Neural progenitor cell (in vitro differentiated cells): ENCODE measurements at regions not wholly inside any gene's neighbourhood (a gene's known extent, or its start where the extent isn't known, plus 50 kb on each side); places are given as distances from the start of the nearest gene placed in this dataset.

Experiments used
- DNase-seq: peaks from one replicate; pipeline ENCODE4 v3.0.0-alpha.2; 2016; ENCODE audit warnings: low spot score
- H2AFZ ChIP-seq: fragments of 200-600 bp; sonication (generic); replicated peaks from 2 replicates; pipeline ENCODE4 v1.6.1; 2016; ENCODE audit warnings: antibody characterized with exemption
- H3F3A ChIP-seq: fragments of 200-600 bp; sonication (generic); 2 replicates; pipeline ENCODE4 v1.6.1; 2016; ENCODE audit warnings: antibody characterized with exemption, low read depth
- H3K27ac ChIP-seq: fragments of 200-600 bp; sonication (generic); 2 replicates; pipeline ENCODE4 v1.5.1; 2016; ENCODE audit warnings: mild to moderate bottlenecking
- H3K27me3 ChIP-seq: fragments of 200-600 bp; sonication (generic); 2 replicates; pipeline ENCODE4 v1.6.1; 2016; ENCODE audit warnings: mild to moderate bottlenecking, moderate library complexity
- H3K36me3 ChIP-seq: fragments of 200-600 bp; sonication (generic); 2 replicates; pipeline ENCODE4 v1.5.1; 2016
- H3K4me1 ChIP-seq: fragments of 200-600 bp; sonication (generic); 2 replicates; pipeline ENCODE4 v1.6.1; 2016; ENCODE audit warnings: mixed run types
- H3K4me2 ChIP-seq: fragments of 200-600 bp; sonication (generic); 2 replicates; pipeline ENCODE4 v1.6.1; 2016
- H3K4me3 ChIP-seq: fragments of 200-600 bp; sonication (generic); 2 replicates; pipeline ENCODE4 v1.5.1; 2016
- H3K79me2 ChIP-seq: fragments of 200-600 bp; sonication (generic); 2 replicates; pipeline ENCODE4 v1.6.1; 2016; ENCODE audit warnings: low read depth
- H3K9ac ChIP-seq: fragments of 200-600 bp; sonication (generic); 2 replicates; pipeline ENCODE4 v1.6.1; 2016
- H3K9me3 ChIP-seq: fragments of 200-600 bp; sonication (generic); 2 replicates; pipeline ENCODE4 v1.5.1; 2016; ENCODE audit warnings: low read depth
- H4K20me1 ChIP-seq: fragments of 200-600 bp; sonication (generic); 2 replicates; pipeline ENCODE4 v1.6.1; 2016; ENCODE audit warnings: low read depth
- H3K27ac Mint-ChIP-seq: 3 replicates; pipeline ENCODE4 v1.8.0; 2021; ENCODE audit warnings: mixed read lengths
- H3K27me3 Mint-ChIP-seq: 2 replicates; pipeline ENCODE4 v1.8.0; 2022; ENCODE audit warnings: low read depth, mild to moderate bottlenecking, inconsistent platforms, moderate library complexity, mixed read lengths; ENCODE audit not compliant: insufficient read depth
- H3K36me3 Mint-ChIP-seq: 3 replicates; pipeline ENCODE4 v1.8.0; 2021; ENCODE audit warnings: mixed read lengths
- H3K4me1 Mint-ChIP-seq: 3 replicates; pipeline ENCODE4 v1.8.0; 2021; ENCODE audit warnings: mixed read lengths
- H3K4me3 Mint-ChIP-seq: 3 replicates; pipeline ENCODE4 v1.8.0; 2021; ENCODE audit warnings: mild to moderate bottlenecking, moderate library complexity, mixed read lengths
- H3K9me3 Mint-ChIP-seq: 3 replicates; pipeline ENCODE4 v1.8.0; 2020; ENCODE audit warnings: mixed read lengths
- EZH2 ChIP-seq: fragments of 200-600 bp; sonication (generic); IDR thresholded peaks from 2 replicates; pipeline ENCODE4 v1.6.1; 2017; ENCODE audit warnings: antibody characterized with exemption, mild to moderate bottlenecking, moderate library complexity
- EZH2phosphoT487 ChIP-seq: fragments of 200-600 bp; sonication (generic); IDR thresholded peaks from 2 replicates; pipeline ENCODE4 v1.6.1; 2017; ENCODE audit warnings: antibody characterized with exemption
- TF ChIP-seq, protein P1 (sequence below): fragments of 200-600 bp; sonication (generic); IDR thresholded peaks from 2 replicates; pipeline ENCODE4 v1.5.1; 2017; ENCODE audit warnings: antibody characterized with exemption, mild to moderate bottlenecking

DNA sequence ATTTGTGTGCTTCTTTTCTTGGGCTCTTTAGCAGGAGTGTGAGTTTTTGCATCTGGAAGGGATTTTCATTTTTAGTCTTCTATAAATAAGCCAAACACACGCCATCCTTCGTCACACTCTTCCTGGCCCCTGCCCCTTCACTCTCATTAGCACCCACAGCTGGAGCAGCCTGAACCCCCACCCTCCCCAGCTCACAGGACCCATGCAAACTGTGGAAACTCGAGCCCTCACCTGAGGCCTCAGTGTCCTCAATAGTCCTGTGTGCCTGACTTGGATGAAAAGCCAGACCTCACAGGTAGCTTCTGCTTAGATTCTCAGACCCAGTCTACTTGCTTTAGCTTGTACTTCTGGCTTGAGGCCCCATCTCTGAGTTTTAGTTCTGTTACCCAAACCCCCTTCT, 167.9 kb downstream of the MTHFS start:
- Histone ChIP-seq H3K4me1 (no peaks in the 10 kb centered on the region), H3F3A (no peaks in the 10 kb centered on the region), H3K79me2 (no peaks in the 10 kb centered on the region), H4K20me1 (no peaks in the 10 kb centered on the region), H3K9me3 (no peaks in the 10 kb centered on the region), H3K4me3 (no peak overlapping the region), H3K27me3 (no peaks in the 10 kb centered on the region), H3K27ac (no peak overlapping the region), H3K4me2 (no peak overlapping the region), H2AFZ (no peak overlapping the region), H3K9ac (no peak overlapping the region), H3K36me3 (no peaks in the 10 kb centered on the region)
- Mint-ChIP-seq H3K4me1 (no peaks in the 10 kb centered on the region), H3K36me3 (no peaks in the 10 kb centered on the region), H3K27me3 (peaks cover 3% of the 10 kb centered on the region), H3K27ac (no peak overlapping the region), H3K4me3 (no peak overlapping the region), H3K9me3 (peaks cover 3% of the 10 kb centered on the region)
- no peak for TF ChIP-seq EZH2
- TF ChIP-seq EZH2phosphoT487, result no peak
- TF ChIP-seq, protein P1, sequence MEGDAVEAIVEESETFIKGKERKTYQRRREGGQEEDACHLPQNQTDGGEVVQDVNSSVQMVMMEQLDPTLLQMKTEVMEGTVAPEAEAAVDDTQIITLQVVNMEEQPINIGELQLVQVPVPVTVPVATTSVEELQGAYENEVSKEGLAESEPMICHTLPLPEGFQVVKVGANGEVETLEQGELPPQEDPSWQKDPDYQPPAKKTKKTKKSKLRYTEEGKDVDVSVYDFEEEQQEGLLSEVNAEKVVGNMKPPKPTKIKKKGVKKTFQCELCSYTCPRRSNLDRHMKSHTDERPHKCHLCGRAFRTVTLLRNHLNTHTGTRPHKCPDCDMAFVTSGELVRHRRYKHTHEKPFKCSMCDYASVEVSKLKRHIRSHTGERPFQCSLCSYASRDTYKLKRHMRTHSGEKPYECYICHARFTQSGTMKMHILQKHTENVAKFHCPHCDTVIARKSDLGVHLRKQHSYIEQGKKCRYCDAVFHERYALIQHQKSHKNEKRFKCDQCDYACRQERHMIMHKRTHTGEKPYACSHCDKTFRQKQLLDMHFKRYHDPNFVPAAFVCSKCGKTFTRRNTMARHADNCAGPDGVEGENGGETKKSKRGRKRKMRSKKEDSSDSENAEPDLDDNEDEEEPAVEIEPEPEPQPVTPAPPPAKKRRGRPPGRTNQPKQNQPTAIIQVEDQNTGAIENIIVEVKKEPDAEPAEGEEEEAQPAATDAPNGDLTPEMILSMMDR, result no peak
- no peak for DNase-seq

DNA sequence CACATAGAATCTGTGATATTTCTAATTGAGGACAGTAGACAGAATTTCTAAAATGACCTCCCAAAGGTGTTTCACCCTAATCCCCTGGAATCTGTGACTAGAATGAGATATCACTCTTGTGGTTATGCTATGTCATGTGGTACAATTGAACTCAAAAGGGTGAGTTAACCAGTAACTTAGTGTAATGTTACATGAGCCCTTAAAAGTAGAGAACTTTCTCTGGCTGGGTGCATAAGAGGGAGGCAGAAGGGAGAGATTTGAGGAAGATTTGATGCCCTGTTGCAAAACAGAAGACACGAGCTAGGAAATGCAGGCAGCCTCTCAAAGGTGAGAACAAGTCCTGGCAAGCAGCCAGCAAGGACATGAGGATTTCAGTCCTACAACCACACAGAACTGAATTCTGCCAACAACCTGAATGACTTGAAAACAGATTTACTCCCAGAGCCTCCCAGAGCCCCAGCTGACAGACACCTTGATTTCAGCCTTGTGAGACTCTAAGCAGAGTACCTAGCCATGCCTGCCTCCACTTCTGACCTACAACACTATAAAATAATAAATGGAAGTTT, 160.3 kb downstream of the MTHFS start:
- Histone ChIP-seq H2AFZ (no peak overlapping the region), H3F3A (no peaks in the 10 kb centered on the region), H3K4me2 (no peak overlapping the region), H3K27me3 (no peaks in the 10 kb centered on the region), H3K36me3 (no peaks in the 10 kb centered on the region), H3K9me3 (no peaks in the 10 kb centered on the region), H4K20me1 (no peaks in the 10 kb centered on the region), H3K4me1 (no peaks in the 10 kb centered on the region), H3K4me3 (no peak overlapping the region), H3K27ac (no peak overlapping the region), H3K79me2 (no peaks in the 10 kb centered on the region), H3K9ac (no peak overlapping the region)
- no peaks in the 10 kb centered on the region for H3K36me3 Mint-ChIP-seq
- no peak overlapping the region for H3K4me3 Mint-ChIP-seq
- no peaks in the 10 kb centered on the region for H3K9me3 Mint-ChIP-seq
- TF ChIP-seq EZH2 (no peak), EZH2phosphoT487 (no peak)
- TF ChIP-seq, protein P1, result no peak
- H3K4me1 Mint-ChIP-seq, result peaks cover 3% of the 10 kb centered on the region
- H3K27me3 Mint-ChIP-seq, result no peaks in the 10 kb centered on the region
- no peak overlapping the region for H3K27ac Mint-ChIP-seq
- DNase-seq, result no peak

DNA sequence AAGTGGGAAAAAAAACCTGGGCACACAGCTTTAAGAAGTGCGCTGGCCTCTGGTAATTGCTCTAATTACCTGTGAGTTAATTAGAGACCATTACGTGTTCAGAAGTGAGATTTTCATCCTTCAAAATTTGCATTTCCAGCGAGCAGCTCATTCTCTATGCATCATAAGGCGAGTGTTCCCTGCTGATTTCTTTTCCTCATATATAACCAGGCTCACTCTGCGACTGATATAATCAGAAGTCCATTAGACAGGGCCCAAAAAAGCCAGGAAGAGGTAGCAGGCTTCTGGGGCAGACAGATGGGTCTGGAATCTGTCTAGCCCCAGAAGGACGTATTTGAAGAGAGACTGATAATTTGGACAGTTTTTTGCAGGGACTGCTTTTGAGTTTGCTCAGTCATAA, 158.7 kb downstream of the MTHFS start:
- Mint-ChIP-seq H3K9me3 (no peaks in the 10 kb centered on the region), H3K27me3 (no peaks in the 10 kb centered on the region), H3K27ac (no peak overlapping the region), H3K36me3 (no peaks in the 10 kb centered on the region), H3K4me3 (no peak overlapping the region), H3K4me1 (peaks cover 3% of the 10 kb centered on the region)
- no peaks in the 10 kb centered on the region for H3F3A ChIP-seq
- H3K9ac ChIP-seq, result no peak overlapping the region
- no peaks in the 10 kb centered on the region for H4K20me1 ChIP-seq
- no peaks in the 10 kb centered on the region for H3K9me3 ChIP-seq
- H3K79me2 ChIP-seq, result no peaks in the 10 kb centered on the region
- no peaks in the 10 kb centered on the region for H3K27me3 ChIP-seq
- H3K27ac ChIP-seq, result no peak overlapping the region
- no peaks in the 10 kb centered on the region for H3K4me1 ChIP-seq
- no peak overlapping the region for H3K4me2 ChIP-seq
- no peak for DNase-seq
- no peaks in the 10 kb centered on the region for H3K36me3 ChIP-seq
- H2AFZ ChIP-seq, result no peak overlapping the region
- H3K4me3 ChIP-seq, result no peak overlapping the region
- TF ChIP-seq EZH2phosphoT487, result no peak
- TF ChIP-seq, protein P1, result no peak
- TF ChIP-seq EZH2, result no peak
